ENCODE measurements at regions not wholly inside any gene's neighbourhood (a gene's known extent, or its start where the extent isn't known, plus 50 kb on each side); places are given as distances from the start of the nearest gene placed in this dataset.

DNA sequence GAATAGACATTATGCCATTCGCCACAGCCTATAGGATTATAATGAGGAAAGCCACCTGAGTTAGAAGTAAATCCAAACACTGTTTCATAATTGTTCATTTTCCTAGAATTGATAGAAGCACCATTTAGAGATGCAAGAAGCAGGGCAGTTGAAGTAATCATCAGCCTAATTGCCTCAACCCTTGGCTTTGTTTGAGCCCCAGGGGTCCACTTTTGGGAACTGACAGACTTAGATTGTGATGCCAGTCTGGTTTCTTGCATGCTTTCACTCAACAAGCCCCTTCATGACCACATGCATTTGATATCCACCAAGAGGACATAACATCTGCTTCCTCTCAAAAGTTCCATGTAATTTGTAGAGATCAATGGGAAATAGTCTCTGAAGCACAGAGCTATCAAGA is 97.2 kb upstream of the COL8A1 start:
- TF ChIP-seq, protein P1, sequence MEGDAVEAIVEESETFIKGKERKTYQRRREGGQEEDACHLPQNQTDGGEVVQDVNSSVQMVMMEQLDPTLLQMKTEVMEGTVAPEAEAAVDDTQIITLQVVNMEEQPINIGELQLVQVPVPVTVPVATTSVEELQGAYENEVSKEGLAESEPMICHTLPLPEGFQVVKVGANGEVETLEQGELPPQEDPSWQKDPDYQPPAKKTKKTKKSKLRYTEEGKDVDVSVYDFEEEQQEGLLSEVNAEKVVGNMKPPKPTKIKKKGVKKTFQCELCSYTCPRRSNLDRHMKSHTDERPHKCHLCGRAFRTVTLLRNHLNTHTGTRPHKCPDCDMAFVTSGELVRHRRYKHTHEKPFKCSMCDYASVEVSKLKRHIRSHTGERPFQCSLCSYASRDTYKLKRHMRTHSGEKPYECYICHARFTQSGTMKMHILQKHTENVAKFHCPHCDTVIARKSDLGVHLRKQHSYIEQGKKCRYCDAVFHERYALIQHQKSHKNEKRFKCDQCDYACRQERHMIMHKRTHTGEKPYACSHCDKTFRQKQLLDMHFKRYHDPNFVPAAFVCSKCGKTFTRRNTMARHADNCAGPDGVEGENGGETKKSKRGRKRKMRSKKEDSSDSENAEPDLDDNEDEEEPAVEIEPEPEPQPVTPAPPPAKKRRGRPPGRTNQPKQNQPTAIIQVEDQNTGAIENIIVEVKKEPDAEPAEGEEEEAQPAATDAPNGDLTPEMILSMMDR (IDR thresholded peaks at IDR 0.05) = no peak

- TF ChIP-seq, protein P1 (IDR thresholded peaks at IDR 0.05) = no peak
Measured at GRCh38 chr3:99537416-99537815, 101.0 kb upstream of the COL8A1 start.

DNA sequence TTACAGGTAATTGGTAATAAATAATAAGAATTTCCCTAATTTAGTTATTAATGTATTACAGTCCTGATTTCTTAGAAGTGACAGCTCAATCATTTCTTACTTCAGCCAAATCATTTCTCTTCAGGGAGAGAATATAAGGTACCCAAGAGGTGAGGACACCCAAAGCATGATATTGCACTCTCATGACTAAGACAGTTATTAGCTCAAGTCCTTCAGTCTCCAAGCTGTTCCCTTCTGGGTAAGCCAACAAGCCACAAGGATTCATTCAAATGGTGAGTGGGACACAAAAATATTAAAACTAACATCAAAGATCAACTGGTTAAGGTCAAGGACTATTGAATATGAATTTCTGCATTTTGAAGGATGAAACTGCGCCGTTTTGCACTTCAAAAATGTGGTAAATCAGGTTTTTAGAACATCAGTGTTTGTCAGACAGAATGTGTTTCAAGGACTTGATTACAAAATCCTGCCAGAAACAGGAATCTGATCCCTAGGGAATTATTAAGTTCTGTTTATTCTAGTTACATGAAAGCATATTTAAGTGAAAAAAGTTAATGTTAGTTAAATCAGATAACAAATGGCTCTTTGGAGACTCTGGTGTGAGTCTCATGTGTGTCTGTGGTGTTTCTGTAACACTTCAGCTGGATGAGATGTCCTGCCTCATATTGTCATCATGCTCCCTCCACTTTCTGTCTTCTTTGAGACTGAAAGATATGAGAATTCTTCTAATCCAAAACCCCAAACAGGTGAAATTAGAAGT is 101.7 kb upstream of the COL8A1 start:
- TF ChIP-seq, protein P1 (IDR thresholded peaks at IDR 0.05) = no peak

DNA sequence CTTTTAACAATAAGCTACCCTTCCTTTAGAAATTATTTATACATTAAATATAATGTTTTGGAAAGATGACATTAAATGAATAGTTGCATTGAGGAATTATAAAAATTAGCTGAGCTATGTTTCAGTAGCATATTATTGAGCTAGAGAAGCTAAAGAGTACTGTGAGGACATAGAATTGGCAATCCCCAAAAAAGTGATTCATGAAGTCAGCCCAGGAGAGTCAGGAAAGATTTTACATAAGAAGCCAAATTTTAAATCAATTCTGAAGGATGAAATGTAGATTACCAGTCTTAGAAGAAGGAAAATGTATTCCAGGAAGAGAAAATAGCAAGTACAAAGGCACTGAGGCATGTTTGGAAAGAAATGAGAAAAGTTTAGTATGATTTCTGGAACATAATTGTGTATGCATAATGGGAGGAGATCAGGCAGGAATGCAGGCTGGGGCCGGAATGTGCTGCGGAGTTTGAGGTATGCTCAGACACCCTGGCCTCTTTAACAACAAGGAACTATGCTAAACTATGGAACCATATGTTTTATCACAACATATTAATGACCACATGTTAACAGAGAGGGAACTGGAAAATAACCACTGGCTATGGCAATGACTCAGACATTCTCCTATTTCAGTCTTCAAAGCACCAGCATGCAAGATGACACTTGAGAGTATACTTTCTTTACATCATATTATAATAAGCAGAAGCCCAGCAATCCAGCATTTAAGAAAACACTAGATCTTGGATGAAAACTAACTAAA is 103.3 kb upstream of the COL8A1 start:
- TF ChIP-seq, protein P1 (IDR thresholded peaks at IDR 0.05) = no peak

- TF ChIP-seq, protein P1 (IDR thresholded peaks at IDR 0.05) = peak; percentile 63
Measured at GRCh38 chr3:99532246-99532645, 106.1 kb upstream of the COL8A1 start.

DNA sequence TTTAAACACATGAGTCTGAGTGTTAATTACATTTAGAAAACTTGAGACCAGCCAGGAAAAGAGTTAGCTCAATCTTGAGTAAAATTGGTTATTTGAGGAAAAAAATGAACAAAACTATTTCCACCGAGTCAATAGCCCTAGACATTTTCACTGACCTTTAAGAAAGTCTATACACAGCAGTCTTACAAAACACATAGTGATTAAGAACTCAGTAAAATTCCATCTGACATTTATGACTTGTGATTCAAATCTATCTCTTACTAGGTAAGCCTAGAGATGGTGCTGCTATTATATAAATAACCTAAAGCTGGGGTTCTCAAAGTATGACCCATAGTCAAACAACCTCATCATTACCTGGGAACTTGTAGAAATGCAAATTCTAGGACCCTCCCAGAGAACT is 109.1 kb upstream of the COL8A1 start:
- TF ChIP-seq, protein P1 (IDR thresholded peaks at IDR 0.05) = no peak

GRCh38 chr3:99526921-99527320 is 111.5 kb upstream of the COL8A1 start:
- TF ChIP-seq, protein P1 (IDR thresholded peaks at IDR 0.05) = no peak
